SK-N-SH (cell line): ENCODE measurements at regions not wholly inside any gene's neighbourhood (a gene's known extent, or its start where the extent isn't known, plus 50 kb on each side); places are given as distances from the start of the nearest gene placed in this dataset.

Experiments
- CTCF ChIA-PET: fragments of 300-600, 350-600 bp; formaldehyde crosslinking; extraction: SDS; loops from one replicate; lab custom pipeline; 2021; lab: Yijun Ruan, JAX
- POLR2A ChIA-PET: fragments of 350-600 bp; sonication (Branson Sonifier 250); formaldehyde crosslinking; extraction: SDS; loops from one replicate; lab custom pipeline; 2020; ENCODE audit warnings: antibody characterized with exemption, inconsistent platforms; lab: Yijun Ruan, JAX
- DNase-seq: peaks from one replicate; pipeline ENCODE4 v3.0.0; 2012
- H2AFZ ChIP-seq: fragments of 200-600 bp; sonication (generic); 2 replicates; pipeline ENCODE4 v1.8.1; 2016; ENCODE audit warnings: antibody characterized with exemption, mild to moderate bottlenecking, low read depth
- H3F3A ChIP-seq: fragments of 200-600 bp; sonication (generic); replicated peaks from 2 replicates; pipeline ENCODE3; 2016; ENCODE audit warnings: antibody characterized with exemption, mild to moderate bottlenecking; ENCODE audit not compliant: insufficient read depth
- H3K27ac ChIP-seq, 2 experiments: fragments of 200-500 bp in 1 of 2; fragments of 200-600 bp in 1 of 2; sonication (Bioruptor generic) in 1 of 2; sonication (generic), shearing (Covaris generic) in 1 of 2; 2 replicates each; pipeline versions ENCODE4 v1.5.1 to v1.6.1; 2014 to 2016; ENCODE audit warnings: low read depth in 2 of 2, inconsistent platforms in 1 of 2, low read length in 1 of 2, mild to moderate bottlenecking in 1 of 2, mixed read lengths in 1 of 2
- H3K27me3 ChIP-seq: fragments of 200-600 bp; sonication (generic), shearing (Covaris generic); 2 replicates; pipeline ENCODE4 v1.6.1; 2016; ENCODE audit warnings: mixed run types; ENCODE audit not compliant: insufficient read depth
- H3K36me3 ChIP-seq, 2 experiments: fragments of 200-500 bp in 1 of 2; fragments of 200-600 bp in 1 of 2; sonication (Bioruptor generic) in 1 of 2; sonication (generic) in 1 of 2; replicated peaks in 1 of 2; 2 replicates each; pipeline versions ENCODE3 to v1.5.1; 2014 to 2016; ENCODE audit warnings: low read length in 1 of 2, mild to moderate bottlenecking in 1 of 2; ENCODE audit not compliant: insufficient read depth in 2 of 2, control insufficient read depth in 1 of 2
- H3K4me1 ChIP-seq, 2 experiments: fragments of 200-500 bp in 1 of 2; fragments of 200-600 bp in 1 of 2; sonication (Bioruptor generic) in 1 of 2; sonication (generic), shearing (Covaris generic) in 1 of 2; 2 replicates each; pipeline versions ENCODE4 v1.5.1 to v1.6.1; 2014 to 2016; ENCODE audit warnings: low read depth in 1 of 2, low read length in 1 of 2, mixed run types in 1 of 2; ENCODE audit not compliant: insufficient read depth in 2 of 2, control insufficient read depth in 1 of 2
- H3K4me2 ChIP-seq: fragments of 200-600 bp; sonication (generic), shearing (Covaris generic); 2 replicates; pipeline ENCODE4 v1.6.1; 2017; ENCODE audit warnings: mixed run types
- H3K4me3 ChIP-seq, 2 experiments: fragments of 200-500 bp in 1 of 2; fragments of 200-600 bp in 1 of 2; sonication (Bioruptor generic) in 1 of 2; sonication (generic), shearing (Covaris generic) in 1 of 2; 2 replicates each; pipeline versions ENCODE4 v1.5.1 to v1.8.1; 2014 to 2016; ENCODE audit warnings: low read depth in 2 of 2, inconsistent platforms in 1 of 2, low read length in 1 of 2, mild to moderate bottlenecking in 1 of 2, mixed read lengths in 1 of 2, moderate library complexity in 1 of 2
- H3K79me2 ChIP-seq: fragments of 200-600 bp; sonication (generic); 2 replicates; pipeline ENCODE4 v1.8.1; 2017; ENCODE audit warnings: mild to moderate bottlenecking; ENCODE audit not compliant: insufficient read depth
- H3K9ac ChIP-seq: fragments of 200-600 bp; sonication (generic); 2 replicates; pipeline ENCODE4 v1.6.1; 2017; ENCODE audit warnings: mixed run types
- H3K9me2 ChIP-seq: fragments of 200-600 bp; sonication (generic); 2 replicates; pipeline ENCODE4 v1.6.1; 2017; ENCODE audit warnings: mixed run types
- H3K9me3 ChIP-seq: fragments of 200-600 bp; sonication (generic); 2 replicates; pipeline ENCODE4 v1.6.1; 2017; ENCODE audit warnings: mixed run types, mild to moderate bottlenecking, moderate library complexity
- H4K20me1 ChIP-seq: fragments of 200-600 bp; sonication (generic); 2 replicates; pipeline ENCODE4 v1.6.1; 2017; ENCODE audit warnings: mild to moderate bottlenecking, mixed run types; ENCODE audit not compliant: insufficient read depth
- ELF1 ChIP-seq: IDR thresholded peaks from 2 replicates; pipeline ENCODE4 v1.4.0; 2012
- FOXJ3 ChIP-seq: sonication (generic); formaldehyde crosslinking; IDR thresholded peaks from 2 replicates; pipeline ENCODE4 v1.5.1; 2020; ENCODE audit warnings: mild to moderate bottlenecking, missing genetic modification reagents
- GABPA ChIP-seq: IDR thresholded peaks from 2 replicates; pipeline ENCODE4 v1.4.0; 2012; ENCODE audit warnings: low read depth, mild to moderate bottlenecking
- TAF1 ChIP-seq: IDR thresholded peaks from 2 replicates; pipeline ENCODE4 v1.6.1; 2012; ENCODE audit warnings: low read depth, mild to moderate bottlenecking, low read length, moderate library complexity, borderline replicate concordance
- YY1 ChIP-seq: IDR thresholded peaks from 2 replicates; pipeline ENCODE4 v1.4.0; 2012; ENCODE audit warnings: low read depth, mild to moderate bottlenecking
- WGBS: methylation state at CpG from one replicate; pipeline ENCODE4 v1.1.6; 2017; ENCODE audit warnings: low lambda C conversion rate; 5-methylcytosine and 5-hydroxymethylcytosine counted together
- TF ChIP-seq, protein P1 (sequence below): IDR thresholded peaks from 2 replicates; pipeline ENCODE4 v1.4.0; 2012; ENCODE audit warnings: low read depth, borderline replicate concordance
- TF ChIP-seq, protein P2 (sequence below): fragments of 150-350 bp; IDR thresholded peaks from 2 replicates; pipeline ENCODE4 v1.6.1; 2017; ENCODE audit warnings: antibody characterized with exemption, low read length, low read depth, borderline replicate concordance
- TF ChIP-seq, protein P3 (sequence below): IDR thresholded peaks from 2 replicates; pipeline ENCODE4 v1.4.0; 2012; ENCODE audit warnings: low read depth
- TF ChIP-seq, protein P4 (sequence below): IDR thresholded peaks from 2 replicates; pipeline ENCODE4 v1.6.1; 2012; ENCODE audit warnings: mild to moderate bottlenecking, low read depth, low read length, moderate library complexity

DNA sequence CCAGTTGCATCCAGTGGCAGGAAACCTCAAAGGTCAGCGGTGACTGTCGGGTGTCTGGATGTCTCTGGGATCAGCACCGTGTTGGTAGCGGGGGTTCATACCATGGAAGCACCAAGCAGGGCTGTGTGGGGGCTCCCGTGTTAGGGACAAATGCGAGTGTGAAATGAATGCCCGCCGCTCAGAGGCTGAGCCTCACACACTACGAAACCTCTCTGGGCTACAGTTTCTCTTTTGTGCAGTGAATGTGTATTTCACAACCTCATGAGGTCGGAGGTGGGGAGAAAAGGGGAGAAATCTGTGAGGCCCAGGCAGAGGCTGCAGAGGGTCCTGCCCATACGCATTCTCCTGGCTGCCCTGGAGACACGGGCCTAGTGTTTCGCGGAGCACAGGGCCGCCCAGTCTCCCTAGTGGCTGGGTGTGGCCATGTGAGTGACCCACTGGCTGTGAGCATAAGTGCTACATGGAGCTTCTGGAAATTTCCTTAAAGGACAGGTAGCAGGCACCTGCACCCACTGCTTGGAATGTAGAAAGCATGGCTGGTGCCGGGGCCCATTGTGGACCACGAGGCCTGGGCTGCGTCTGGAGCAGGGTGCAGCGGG lies 138.0 kb upstream of the GLI2 start:
- Histone ChIP-seq H4K20me1 (no peaks in the 10 kb centered on the region), H3K79me2 (no peaks in the 10 kb centered on the region), H3K27me3 (no peaks in the 10 kb centered on the region; the same call in 1 of the 2 replicates), H3K9ac (no peak overlapping the region), H3K4me3 (no peak overlapping the region), H2AFZ (no peak overlapping the region), H3K27ac (no peak overlapping the region), H3K4me1 (peaks cover 0 to 9% of the 10 kb centered on the region in 2 experiments; a peak in 1 of 4 replicates), H3K36me3 (no peaks in the 10 kb centered on the region), H3K9me3 (no peaks in the 10 kb centered on the region), H3K4me2 (no peak overlapping the region), H3K9me2 (no peaks in the 10 kb centered on the region), H3F3A (no peaks in the 10 kb centered on the region)
- WGBS, result 73% methylated on average over 16 of the region's 19 CpGs
- TF ChIP-seq, protein P1, sequence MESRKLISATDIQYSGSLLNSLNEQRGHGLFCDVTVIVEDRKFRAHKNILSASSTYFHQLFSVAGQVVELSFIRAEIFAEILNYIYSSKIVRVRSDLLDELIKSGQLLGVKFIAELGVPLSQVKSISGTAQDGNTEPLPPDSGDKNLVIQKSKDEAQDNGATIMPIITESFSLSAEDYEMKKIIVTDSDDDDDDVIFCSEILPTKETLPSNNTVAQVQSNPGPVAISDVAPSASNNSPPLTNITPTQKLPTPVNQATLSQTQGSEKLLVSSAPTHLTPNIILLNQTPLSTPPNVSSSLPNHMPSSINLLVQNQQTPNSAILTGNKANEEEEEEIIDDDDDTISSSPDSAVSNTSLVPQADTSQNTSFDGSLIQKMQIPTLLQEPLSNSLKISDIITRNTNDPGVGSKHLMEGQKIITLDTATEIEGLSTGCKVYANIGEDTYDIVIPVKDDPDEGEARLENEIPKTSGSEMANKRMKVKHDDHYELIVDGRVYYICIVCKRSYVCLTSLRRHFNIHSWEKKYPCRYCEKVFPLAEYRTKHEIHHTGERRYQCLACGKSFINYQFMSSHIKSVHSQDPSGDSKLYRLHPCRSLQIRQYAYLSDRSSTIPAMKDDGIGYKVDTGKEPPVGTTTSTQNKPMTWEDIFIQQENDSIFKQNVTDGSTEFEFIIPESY, result no peak
- TF ChIP-seq TAF1, result no peak
- POLR2A ChIA-PET, result no interaction called here
- CTCF ChIA-PET, result no interaction called here
- DNase-seq, result no peak

DNA sequence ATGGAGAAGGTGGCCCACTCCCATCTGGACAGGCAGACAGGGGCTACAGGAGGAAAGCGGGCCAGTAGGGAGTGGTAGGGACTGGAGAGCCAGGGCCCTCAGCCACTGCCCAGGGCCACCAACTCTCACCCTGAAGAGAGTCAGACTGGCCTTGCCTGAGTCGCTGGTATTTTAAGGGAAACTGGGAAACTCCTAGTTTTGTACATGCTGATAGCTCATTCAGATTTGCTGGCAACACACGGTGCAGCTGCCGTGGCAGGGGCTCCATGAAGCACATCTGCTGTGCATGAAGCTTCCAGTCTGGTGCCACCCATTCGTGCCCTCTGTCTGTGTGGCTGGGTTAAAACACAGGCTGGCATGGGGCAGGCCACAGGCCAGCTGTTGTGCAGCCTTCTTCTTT lies 137.3 kb upstream of the GLI2 start:
- ChIA-PET CTCF (no interaction called here), POLR2A (no interaction called here)
- Histone ChIP-seq H3K79me2 (no peaks in the 10 kb centered on the region), H3K4me1 (peaks cover 0 to 9% of the 10 kb centered on the region in 2 experiments; a peak in 1 of 4 replicates), H3K9me2 (no peaks in the 10 kb centered on the region), H3K9me3 (no peaks in the 10 kb centered on the region), H3K36me3 (no peaks in the 10 kb centered on the region), H3K4me2 (no peak overlapping the region), H3K27ac (no peak overlapping the region), H3F3A (no peaks in the 10 kb centered on the region), H3K9ac (no peak overlapping the region), H3K4me3 (no peak overlapping the region), H3K27me3 (no peaks in the 10 kb centered on the region; the same call in 1 of the 2 replicates), H4K20me1 (no peaks in the 10 kb centered on the region), H2AFZ (no peak overlapping the region)
- DNase-seq, result no peak
- no CpG with 5 or more reads among the region's 5 CpGs for WGBS
- TF ChIP-seq, protein P2, sequence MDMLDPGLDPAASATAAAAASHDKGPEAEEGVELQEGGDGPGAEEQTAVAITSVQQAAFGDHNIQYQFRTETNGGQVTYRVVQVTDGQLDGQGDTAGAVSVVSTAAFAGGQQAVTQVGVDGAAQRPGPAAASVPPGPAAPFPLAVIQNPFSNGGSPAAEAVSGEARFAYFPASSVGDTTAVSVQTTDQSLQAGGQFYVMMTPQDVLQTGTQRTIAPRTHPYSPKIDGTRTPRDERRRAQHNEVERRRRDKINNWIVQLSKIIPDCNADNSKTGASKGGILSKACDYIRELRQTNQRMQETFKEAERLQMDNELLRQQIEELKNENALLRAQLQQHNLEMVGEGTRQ, result no peak
- TF ChIP-seq, protein P3, sequence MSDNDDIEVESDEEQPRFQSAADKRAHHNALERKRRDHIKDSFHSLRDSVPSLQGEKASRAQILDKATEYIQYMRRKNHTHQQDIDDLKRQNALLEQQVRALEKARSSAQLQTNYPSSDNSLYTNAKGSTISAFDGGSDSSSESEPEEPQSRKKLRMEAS, result no peak
- TF ChIP-seq, protein P1, result no peak
- TF ChIP-seq ELF1 (no peak), FOXJ3 (CRISPR knock-in tag) (no peak), YY1 (no peak), GABPA (no peak)
- TF ChIP-seq, protein P4, sequence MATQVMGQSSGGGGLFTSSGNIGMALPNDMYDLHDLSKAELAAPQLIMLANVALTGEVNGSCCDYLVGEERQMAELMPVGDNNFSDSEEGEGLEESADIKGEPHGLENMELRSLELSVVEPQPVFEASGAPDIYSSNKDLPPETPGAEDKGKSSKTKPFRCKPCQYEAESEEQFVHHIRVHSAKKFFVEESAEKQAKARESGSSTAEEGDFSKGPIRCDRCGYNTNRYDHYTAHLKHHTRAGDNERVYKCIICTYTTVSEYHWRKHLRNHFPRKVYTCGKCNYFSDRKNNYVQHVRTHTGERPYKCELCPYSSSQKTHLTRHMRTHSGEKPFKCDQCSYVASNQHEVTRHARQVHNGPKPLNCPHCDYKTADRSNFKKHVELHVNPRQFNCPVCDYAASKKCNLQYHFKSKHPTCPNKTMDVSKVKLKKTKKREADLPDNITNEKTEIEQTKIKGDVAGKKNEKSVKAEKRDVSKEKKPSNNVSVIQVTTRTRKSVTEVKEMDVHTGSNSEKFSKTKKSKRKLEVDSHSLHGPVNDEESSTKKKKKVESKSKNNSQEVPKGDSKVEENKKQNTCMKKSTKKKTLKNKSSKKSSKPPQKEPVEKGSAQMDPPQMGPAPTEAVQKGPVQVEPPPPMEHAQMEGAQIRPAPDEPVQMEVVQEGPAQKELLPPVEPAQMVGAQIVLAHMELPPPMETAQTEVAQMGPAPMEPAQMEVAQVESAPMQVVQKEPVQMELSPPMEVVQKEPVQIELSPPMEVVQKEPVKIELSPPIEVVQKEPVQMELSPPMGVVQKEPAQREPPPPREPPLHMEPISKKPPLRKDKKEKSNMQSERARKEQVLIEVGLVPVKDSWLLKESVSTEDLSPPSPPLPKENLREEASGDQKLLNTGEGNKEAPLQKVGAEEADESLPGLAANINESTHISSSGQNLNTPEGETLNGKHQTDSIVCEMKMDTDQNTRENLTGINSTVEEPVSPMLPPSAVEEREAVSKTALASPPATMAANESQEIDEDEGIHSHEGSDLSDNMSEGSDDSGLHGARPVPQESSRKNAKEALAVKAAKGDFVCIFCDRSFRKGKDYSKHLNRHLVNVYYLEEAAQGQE, result no peak
